ENCODE measurements at regions not wholly inside any gene's neighbourhood (a gene's known extent, or its start where the extent isn't known, plus 50 kb on each side); places are given as distances from the start of the nearest gene placed in this dataset.

DNA sequence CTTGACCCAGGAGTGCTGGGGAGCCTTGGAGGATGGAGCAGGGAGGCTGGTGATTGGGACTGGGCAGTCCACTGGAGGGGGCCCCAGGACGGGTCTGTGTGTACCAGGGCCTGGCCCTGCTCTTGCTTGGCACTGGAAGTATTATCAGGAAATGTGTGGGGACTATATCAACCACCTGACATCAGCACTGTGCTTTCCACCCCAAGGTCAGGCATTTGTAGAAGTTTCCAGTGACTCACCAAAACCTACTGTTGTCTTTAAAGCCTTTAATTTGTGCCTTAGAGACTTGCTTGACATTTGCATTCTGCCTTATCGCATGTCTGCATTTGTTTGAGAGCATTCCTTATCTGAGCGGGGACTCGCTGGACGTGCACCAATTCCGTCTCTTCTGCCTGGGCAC lies 323.1 kb downstream of the FOXL1 start:
- TF ChIP-seq, protein P1, sequence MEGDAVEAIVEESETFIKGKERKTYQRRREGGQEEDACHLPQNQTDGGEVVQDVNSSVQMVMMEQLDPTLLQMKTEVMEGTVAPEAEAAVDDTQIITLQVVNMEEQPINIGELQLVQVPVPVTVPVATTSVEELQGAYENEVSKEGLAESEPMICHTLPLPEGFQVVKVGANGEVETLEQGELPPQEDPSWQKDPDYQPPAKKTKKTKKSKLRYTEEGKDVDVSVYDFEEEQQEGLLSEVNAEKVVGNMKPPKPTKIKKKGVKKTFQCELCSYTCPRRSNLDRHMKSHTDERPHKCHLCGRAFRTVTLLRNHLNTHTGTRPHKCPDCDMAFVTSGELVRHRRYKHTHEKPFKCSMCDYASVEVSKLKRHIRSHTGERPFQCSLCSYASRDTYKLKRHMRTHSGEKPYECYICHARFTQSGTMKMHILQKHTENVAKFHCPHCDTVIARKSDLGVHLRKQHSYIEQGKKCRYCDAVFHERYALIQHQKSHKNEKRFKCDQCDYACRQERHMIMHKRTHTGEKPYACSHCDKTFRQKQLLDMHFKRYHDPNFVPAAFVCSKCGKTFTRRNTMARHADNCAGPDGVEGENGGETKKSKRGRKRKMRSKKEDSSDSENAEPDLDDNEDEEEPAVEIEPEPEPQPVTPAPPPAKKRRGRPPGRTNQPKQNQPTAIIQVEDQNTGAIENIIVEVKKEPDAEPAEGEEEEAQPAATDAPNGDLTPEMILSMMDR (IDR thresholded peaks at IDR 0.05), result no peak
- TF ChIP-seq POLR2AphosphoS5 (IDR thresholded peaks at IDR 0.05; ENCODE audit: insufficient read depth in 1 of 2, low read depth in 1 of 2) (no peak), POLR2A (IDR thresholded peaks at IDR 0.05) (no peak)

Measured in vagina (tissue), 2 donors.